GM23338 (cell line): ENCODE measurements at regions not wholly inside any gene's neighbourhood (a gene's known extent, or its start where the extent isn't known, plus 50 kb on each side); places are given as distances from the start of the nearest gene placed in this dataset.

Experiments used
- ATAC-seq: fragments of 200-7000 bp; cut with Tn5 transposase; 3 replicates; pipeline ENCODE4 v1.9.1; 2020
- DNase-seq: peaks from one replicate; pipeline ENCODE4 v3.0.0-alpha.2; 2015; ENCODE audit warnings: low spot score
- H2AFZ ChIP-seq: fragments of 200-600 bp; sonication (generic); 2 replicates; pipeline ENCODE4 v1.8.0; 2016; ENCODE audit warnings: antibody characterized with exemption, mild to moderate bottlenecking, moderate library complexity
- H3F3A ChIP-seq: fragments of 200-600 bp; sonication (generic); replicated peaks from 2 replicates; pipeline ENCODE4 v1.8.0; 2017; ENCODE audit warnings: antibody characterized with exemption, mixed run types, low read depth
- H3K27ac ChIP-seq: fragments of 200-600 bp; sonication (generic); 2 replicates; pipeline ENCODE4 v1.6.1; 2016; ENCODE audit warnings: low read depth
- H3K27me3 ChIP-seq: fragments of 200-600 bp; sonication (generic); 2 replicates; pipeline ENCODE4 v1.8.0; 2016; ENCODE audit warnings: mild to moderate bottlenecking, mixed run types, moderate library complexity; ENCODE audit not compliant: insufficient read depth
- H3K36me3 ChIP-seq: fragments of 200-600 bp; sonication (generic); 2 replicates; pipeline ENCODE4 v1.8.0; 2016; ENCODE audit warnings: mild to moderate bottlenecking; ENCODE audit not compliant: insufficient read depth
- H3K4me1 ChIP-seq: fragments of 200-600 bp; sonication (generic); 2 replicates; pipeline ENCODE4 v1.8.0; 2016; ENCODE audit warnings: mild to moderate bottlenecking, moderate library complexity; ENCODE audit not compliant: insufficient read depth
- H3K4me2 ChIP-seq: fragments of 200-600 bp; sonication (generic); 2 replicates; pipeline ENCODE4 v1.7.1; 2017; ENCODE audit warnings: mixed run types
- H3K4me3 ChIP-seq: fragments of 200-600 bp; sonication (generic); 2 replicates; pipeline ENCODE4 v1.6.1; 2016; ENCODE audit warnings: mixed run types
- H3K79me2 ChIP-seq: fragments of 200-600 bp; sonication (generic); replicated peaks from 2 replicates; pipeline ENCODE4 v1.8.0; 2017; ENCODE audit warnings: mild to moderate bottlenecking; ENCODE audit not compliant: insufficient read depth
- H3K9me2 ChIP-seq: fragments of 200-600 bp; sonication (generic); 2 replicates; pipeline ENCODE4 v1.8.0; 2017; ENCODE audit not compliant: insufficient read depth
- H4K20me1 ChIP-seq: fragments of 200-600 bp; sonication (generic); replicated peaks from 2 replicates; pipeline ENCODE4 v1.8.0; 2017; ENCODE audit warnings: mild to moderate bottlenecking; ENCODE audit not compliant: insufficient read depth
- H3K27ac Mint-ChIP-seq: 2 replicates; pipeline ENCODE4 v1.8.0; 2020; ENCODE audit warnings: inconsistent platforms, mild to moderate bottlenecking, moderate library complexity, mixed read lengths
- H3K27me3 Mint-ChIP-seq: 3 replicates; pipeline ENCODE4 v1.8.0; 2022; ENCODE audit warnings: low read depth, mild to moderate bottlenecking, moderate library complexity, mixed read lengths, inconsistent platforms; ENCODE audit not compliant: insufficient read depth, poor library complexity
- H3K36me3 Mint-ChIP-seq: 3 replicates; pipeline ENCODE4 v1.8.0; 2021; ENCODE audit warnings: low read depth, mild to moderate bottlenecking, inconsistent platforms, moderate library complexity, mixed read lengths
- H3K4me1 Mint-ChIP-seq: 3 replicates; pipeline ENCODE4 v1.8.0; 2020; ENCODE audit warnings: mild to moderate bottlenecking, inconsistent platforms, mixed read lengths
- H3K4me3 Mint-ChIP-seq: 3 replicates; pipeline ENCODE4 v1.8.0; 2021; ENCODE audit warnings: moderate library complexity, mild to moderate bottlenecking, inconsistent platforms, mixed read lengths
- H3K9me3 Mint-ChIP-seq: 3 replicates; pipeline ENCODE4 v1.8.0; 2020; ENCODE audit warnings: moderate library complexity, mild to moderate bottlenecking, inconsistent platforms, mixed read lengths
- CTCF ChIP-seq, 2 experiments: fragments of 200-600 bp in 1 of 2; sonication (generic) in 1 of 2; conservative IDR thresholded peaks; 2 replicates each; pipeline versions ENCODE4 v1.5.1 to v1.6.1; 2016 to 2017; ENCODE audit warnings: antibody characterized with exemption in 2 of 2, low read depth in 2 of 2, mild to moderate bottlenecking in 2 of 2, moderate library complexity in 1 of 2
- EZH2phosphoT487 ChIP-seq: fragments of 200-600 bp; sonication (generic); IDR thresholded peaks from one replicate; pipeline ENCODE4 v1.8.1; 2018; ENCODE audit warnings: antibody characterized with exemption; ENCODE audit not compliant: unreplicated experiment
- POLR2AphosphoS5 ChIP-seq: IDR thresholded peaks from 2 replicates; pipeline ENCODE4 v1.6.1; 2016; ENCODE audit warnings: antibody characterized with exemption, low read depth
- TF ChIP-seq, protein P1 (sequence below): fragments of 250-450 bp; sonication (Bioruptor Pico); IDR thresholded peaks from 2 replicates; pipeline ENCODE4 v1.5.0; 2020; ENCODE audit warnings: mild to moderate bottlenecking, moderate library complexity

DNA sequence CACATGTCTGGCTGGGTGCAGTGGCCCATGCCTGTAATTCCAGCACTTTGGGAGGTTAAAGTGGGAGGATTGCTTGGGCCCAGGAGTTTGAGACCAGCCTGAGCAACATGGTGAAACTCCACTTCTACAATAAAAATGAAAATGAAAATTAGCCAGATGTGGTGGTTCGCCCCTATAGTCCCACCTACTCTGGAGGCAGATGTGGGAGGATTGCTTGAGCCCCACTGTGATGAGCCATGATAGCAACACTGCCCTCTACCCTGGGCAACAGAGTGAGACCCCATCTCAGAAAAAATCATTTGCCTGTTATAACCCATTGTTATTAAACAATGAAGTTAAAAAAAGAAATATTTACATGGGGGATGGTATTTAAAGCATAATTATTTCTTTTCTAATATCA is 240.1 kb upstream of the ZPLD1 start (continued):
- TF ChIP-seq, protein P1, sequence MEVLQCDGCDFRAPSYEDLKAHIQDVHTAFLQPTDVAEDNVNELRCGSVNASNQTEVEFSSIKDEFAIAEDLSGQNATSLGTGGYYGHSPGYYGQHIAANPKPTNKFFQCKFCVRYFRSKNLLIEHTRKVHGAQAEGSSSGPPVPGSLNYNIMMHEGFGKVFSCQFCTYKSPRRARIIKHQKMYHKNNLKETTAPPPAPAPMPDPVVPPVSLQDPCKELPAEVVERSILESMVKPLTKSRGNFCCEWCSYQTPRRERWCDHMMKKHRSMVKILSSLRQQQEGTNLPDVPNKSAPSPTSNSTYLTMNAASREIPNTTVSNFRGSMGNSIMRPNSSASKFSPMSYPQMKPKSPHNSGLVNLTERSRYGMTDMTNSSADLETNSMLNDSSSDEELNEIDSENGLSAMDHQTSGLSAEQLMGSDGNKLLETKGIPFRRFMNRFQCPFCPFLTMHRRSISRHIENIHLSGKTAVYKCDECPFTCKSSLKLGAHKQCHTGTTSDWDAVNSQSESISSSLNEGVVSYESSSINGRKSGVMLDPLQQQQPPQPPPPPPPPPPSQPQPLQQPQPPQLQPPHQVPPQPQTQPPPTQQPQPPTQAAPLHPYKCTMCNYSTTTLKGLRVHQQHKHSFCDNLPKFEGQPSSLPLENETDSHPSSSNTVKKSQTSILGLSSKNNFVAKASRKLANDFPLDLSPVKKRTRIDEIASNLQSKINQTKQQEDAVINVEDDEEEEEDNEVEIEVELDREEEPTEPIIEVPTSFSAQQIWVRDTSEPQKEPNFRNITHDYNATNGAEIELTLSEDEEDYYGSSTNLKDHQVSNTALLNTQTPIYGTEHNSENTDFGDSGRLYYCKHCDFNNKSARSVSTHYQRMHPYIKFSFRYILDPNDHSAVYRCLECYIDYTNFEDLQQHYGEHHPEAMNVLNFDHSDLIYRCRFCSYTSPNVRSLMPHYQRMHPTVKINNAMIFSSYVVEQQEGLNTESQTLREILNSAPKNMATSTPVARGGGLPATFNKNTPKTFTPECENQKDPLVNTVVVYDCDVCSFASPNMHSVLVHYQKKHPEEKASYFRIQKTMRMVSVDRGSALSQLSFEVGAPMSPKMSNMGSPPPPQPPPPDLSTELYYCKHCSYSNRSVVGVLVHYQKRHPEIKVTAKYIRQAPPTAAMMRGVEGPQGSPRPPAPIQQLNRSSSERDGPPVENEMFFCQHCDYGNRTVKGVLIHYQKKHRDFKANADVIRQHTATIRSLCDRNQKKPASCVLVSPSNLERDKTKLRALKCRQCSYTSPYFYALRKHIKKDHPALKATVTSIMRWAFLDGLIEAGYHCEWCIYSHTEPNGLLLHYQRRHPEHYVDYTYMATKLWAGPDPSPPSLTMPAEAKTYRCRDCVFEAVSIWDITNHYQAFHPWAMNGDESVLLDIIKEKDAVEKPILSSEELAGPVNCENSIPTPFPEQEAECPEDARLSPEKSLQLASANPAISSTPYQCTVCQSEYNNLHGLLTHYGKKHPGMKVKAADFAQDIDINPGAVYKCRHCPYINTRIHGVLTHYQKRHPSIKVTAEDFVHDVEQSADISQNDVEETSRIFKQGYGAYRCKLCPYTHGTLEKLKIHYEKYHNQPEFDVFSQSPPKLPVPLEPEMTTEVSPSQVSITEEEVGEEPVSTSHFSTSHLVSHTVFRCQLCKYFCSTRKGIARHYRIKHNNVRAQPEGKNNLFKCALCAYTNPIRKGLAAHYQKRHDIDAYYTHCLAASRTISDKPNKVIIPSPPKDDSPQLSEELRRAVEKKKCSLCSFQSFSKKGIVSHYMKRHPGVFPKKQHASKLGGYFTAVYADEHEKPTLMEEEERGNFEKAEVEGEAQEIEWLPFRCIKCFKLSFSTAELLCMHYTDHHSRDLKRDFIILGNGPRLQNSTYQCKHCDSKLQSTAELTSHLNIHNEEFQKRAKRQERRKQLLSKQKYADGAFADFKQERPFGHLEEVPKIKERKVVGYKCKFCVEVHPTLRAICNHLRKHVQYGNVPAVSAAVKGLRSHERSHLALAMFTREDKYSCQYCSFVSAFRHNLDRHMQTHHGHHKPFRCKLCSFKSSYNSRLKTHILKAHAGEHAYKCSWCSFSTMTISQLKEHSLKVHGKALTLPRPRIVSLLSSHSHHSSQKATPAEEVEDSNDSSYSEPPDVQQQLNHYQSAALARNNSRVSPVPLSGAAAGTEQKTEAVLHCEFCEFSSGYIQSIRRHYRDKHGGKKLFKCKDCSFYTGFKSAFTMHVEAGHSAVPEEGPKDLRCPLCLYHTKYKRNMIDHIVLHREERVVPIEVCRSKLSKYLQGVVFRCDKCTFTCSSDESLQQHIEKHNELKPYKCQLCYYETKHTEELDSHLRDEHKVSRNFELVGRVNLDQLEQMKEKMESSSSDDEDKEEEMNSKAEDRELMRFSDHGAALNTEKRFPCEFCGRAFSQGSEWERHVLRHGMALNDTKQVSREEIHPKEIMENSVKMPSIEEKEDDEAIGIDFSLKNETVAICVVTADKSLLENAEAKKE (CRISPR knock-in tag) = no peak

- no peak overlapping the region for H3K4me3 Mint-ChIP-seq
- Histone ChIP-seq H3K4me2 (no peak overlapping the region), H3K4me1 (no peaks in the 10 kb centered on the region), H3K9me2 (peaks cover 3% of the 10 kb centered on the region; the same call in 1 of the 2 replicates), H3K36me3 (no peaks in the 10 kb centered on the region), H3K79me2 (no peaks in the 10 kb centered on the region), H3K27me3 (no peaks in the 10 kb centered on the region), H4K20me1 (no peaks in the 10 kb centered on the region), H2AFZ (peak overlapping the region; percentile 69; the same call in 1 of the 2 replicates), H3K27ac (no peak overlapping the region), H3K4me3 (no peak overlapping the region), H3F3A (no peaks in the 10 kb centered on the region)
- no peaks in the 10 kb centered on the region; the same call in 2 of the 3 replicates for H3K9me3 Mint-ChIP-seq
- DNase-seq = no peak
- H3K27ac Mint-ChIP-seq = 0 out of 2 replicates have a peak overlapping the region, but pooled peaks have one; percentile 19
- ATAC-seq = no peak
- H3K36me3 Mint-ChIP-seq = no peaks in the 10 kb centered on the region
- H3K4me1 Mint-ChIP-seq = peaks cover 10% of the 10 kb centered on the region; the same call in 2 of the 3 replicates
- peaks cover 4% of the 10 kb centered on the region for H3K27me3 Mint-ChIP-seq
- TF ChIP-seq EZH2phosphoT487 (no peak), POLR2AphosphoS5 (no peak), CTCF (conservative IDR thresholded peaks at IDR 0.05; ENCODE audit: low read depth in 2 of 2) (no peak)
- TF ChIP-seq, protein P1 (CRISPR knock-in tag) = no peak
These were observed 239.4 kb upstream of the ZPLD1 start for GRCh38 chr3:102195198-102195948.
